Activated T-cell treated with anti-CD3 and anti-CD28 coated beads, Interleukin-2, amount 50 U/mL, for 24 hours (primary cell): ENCODE measurements at regions not wholly inside any gene's neighbourhood (a gene's known extent, or its start where the extent isn't known, plus 50 kb on each side); places are given as distances from the start of the nearest gene placed in this dataset.

Source experiments
- DNase-seq: peaks from one replicate; pipeline ENCODE4 v3.0.0-alpha.2; 2020
- H3K27ac Mint-ChIP-seq: 2 replicates; pipeline ENCODE4 v1.8.0; 2020; ENCODE audit warnings: mild to moderate bottlenecking, mixed read lengths
- H3K27me3 Mint-ChIP-seq: 2 replicates; pipeline ENCODE4 v1.8.0; 2020; ENCODE audit warnings: mixed read lengths
- H3K36me3 Mint-ChIP-seq: 2 replicates; pipeline ENCODE4 v1.8.0; 2020; ENCODE audit warnings: low read depth, mixed read lengths
- H3K4me1 Mint-ChIP-seq: 2 replicates; pipeline ENCODE4 v1.8.0; 2020; ENCODE audit warnings: low read depth, mixed read lengths
- H3K4me3 Mint-ChIP-seq: 2 replicates; pipeline ENCODE4 v1.8.0; 2020; ENCODE audit warnings: mild to moderate bottlenecking, moderate library complexity, mixed read lengths
- H3K9me3 Mint-ChIP-seq: 2 replicates; pipeline ENCODE4 v1.8.0; 2020; ENCODE audit warnings: mixed read lengths

- Mint-ChIP-seq H3K27me3 (peaks cover 32% of the 10 kb centered on the region), H3K4me3 (no peak overlapping the region), H3K27ac (no peak overlapping the region), H3K9me3 (no peaks in the 10 kb centered on the region), H3K4me1 (peaks cover 15% of the 10 kb centered on the region), H3K36me3 (no peaks in the 10 kb centered on the region)
- no peak for DNase-seq
Observed at GRCh38 chr20:62527781-62528180, 52.0 kb upstream of the GATA5 start.

- no peak overlapping the region for H3K27ac Mint-ChIP-seq
- peaks cover 22% of the 10 kb centered on the region for H3K27me3 Mint-ChIP-seq
- no peak for DNase-seq
- H3K4me3 Mint-ChIP-seq: no peak overlapping the region
- H3K9me3 Mint-ChIP-seq: no peaks in the 10 kb centered on the region
- H3K4me1 Mint-ChIP-seq: peaks cover 2% of the 10 kb centered on the region
- no peaks in the 10 kb centered on the region for H3K36me3 Mint-ChIP-seq
Observed at GRCh38 chr20:62528983-62529891, 53.4 kb upstream of the GATA5 start.

GRCh38 chr20:62529896-62530642, 54.3 kb upstream of the GATA5 start:
- Mint-ChIP-seq H3K36me3 (no peaks in the 10 kb centered on the region), H3K27ac (no peak overlapping the region), H3K4me1 (no peaks in the 10 kb centered on the region), H3K27me3 (peaks cover 22% of the 10 kb centered on the region), H3K9me3 (no peaks in the 10 kb centered on the region), H3K4me3 (no peak overlapping the region)
- no peak for DNase-seq

GRCh38 chr20:62530643-62531032, 54.8 kb upstream of the GATA5 start:
- no peaks in the 10 kb centered on the region for H3K9me3 Mint-ChIP-seq
- no peak overlapping the region for H3K27ac Mint-ChIP-seq
- no peak for DNase-seq
- H3K36me3 Mint-ChIP-seq: no peaks in the 10 kb centered on the region
- H3K27me3 Mint-ChIP-seq: peaks cover 21% of the 10 kb centered on the region
- no peaks in the 10 kb centered on the region for H3K4me1 Mint-ChIP-seq
- no peak overlapping the region for H3K4me3 Mint-ChIP-seq

GRCh38 chr20:62531046-62531838, 55.4 kb upstream of the GATA5 start:
- DNase-seq: no peak
- Mint-ChIP-seq H3K27ac (no peak overlapping the region), H3K27me3 (peaks cover 17% of the 10 kb centered on the region), H3K4me3 (no peak overlapping the region), H3K9me3 (no peaks in the 10 kb centered on the region), H3K36me3 (no peaks in the 10 kb centered on the region), H3K4me1 (no peaks in the 10 kb centered on the region)

GRCh38 chr20:62532921-62533320, 57.1 kb upstream of the GATA5 start:
- H3K27me3 Mint-ChIP-seq: peaks cover 10% of the 10 kb centered on the region
- no peak for DNase-seq
- no peaks in the 10 kb centered on the region for H3K9me3 Mint-ChIP-seq
- H3K27ac Mint-ChIP-seq: no peak overlapping the region
- H3K4me1 Mint-ChIP-seq: no peaks in the 10 kb centered on the region
- H3K4me3 Mint-ChIP-seq: no peak overlapping the region
- no peaks in the 10 kb centered on the region for H3K36me3 Mint-ChIP-seq

- Mint-ChIP-seq H3K27me3 (peaks cover 9% of the 10 kb centered on the region), H3K36me3 (no peaks in the 10 kb centered on the region), H3K9me3 (no peaks in the 10 kb centered on the region), H3K4me3 (no peak overlapping the region), H3K4me1 (no peaks in the 10 kb centered on the region), H3K27ac (no peak overlapping the region)
- no peak for DNase-seq
Observed at GRCh38 chr20:62533591-62534495, 58.0 kb upstream of the GATA5 start.

- Mint-ChIP-seq H3K4me1 (no peaks in the 10 kb centered on the region), H3K27ac (no peak overlapping the region), H3K36me3 (no peaks in the 10 kb centered on the region), H3K27me3 (peaks cover 9% of the 10 kb centered on the region), H3K4me3 (no peak overlapping the region), H3K9me3 (no peaks in the 10 kb centered on the region)
- no peak for DNase-seq
Observed at GRCh38 chr20:62534526-62535221, 58.9 kb upstream of the GATA5 start.

- no peak overlapping the region for H3K4me3 Mint-ChIP-seq
- H3K9me3 Mint-ChIP-seq: no peaks in the 10 kb centered on the region
- H3K4me1 Mint-ChIP-seq: no peaks in the 10 kb centered on the region
- H3K27ac Mint-ChIP-seq: no peak overlapping the region
- DNase-seq: no peak
- H3K27me3 Mint-ChIP-seq: peaks cover 9% of the 10 kb centered on the region
- H3K36me3 Mint-ChIP-seq: no peaks in the 10 kb centered on the region
Observed at GRCh38 chr20:62535282-62535811, 59.6 kb upstream of the GATA5 start.

- Mint-ChIP-seq H3K9me3 (no peaks in the 10 kb centered on the region), H3K27ac (no peak overlapping the region), H3K27me3 (peaks cover 4% of the 10 kb centered on the region), H3K36me3 (no peaks in the 10 kb centered on the region), H3K4me3 (no peak overlapping the region), H3K4me1 (no peaks in the 10 kb centered on the region)
- no peak for DNase-seq
Observed at GRCh38 chr20:62535964-62536363, 60.2 kb upstream of the GATA5 start.

- H3K4me1 Mint-ChIP-seq: no peaks in the 10 kb centered on the region
- H3K36me3 Mint-ChIP-seq: no peaks in the 10 kb centered on the region
- H3K9me3 Mint-ChIP-seq: no peaks in the 10 kb centered on the region
- H3K4me3 Mint-ChIP-seq: no peak overlapping the region
- no peak overlapping the region for H3K27ac Mint-ChIP-seq
- peaks cover 4% of the 10 kb centered on the region for H3K27me3 Mint-ChIP-seq
- DNase-seq: no peak
Observed at GRCh38 chr20:62536871-62537401, 61.1 kb upstream of the GATA5 start.

GRCh38 chr20:62537649-62538292, 62.0 kb upstream of the GATA5 start:
- H3K36me3 Mint-ChIP-seq: no peaks in the 10 kb centered on the region
- no peaks in the 10 kb centered on the region for H3K4me1 Mint-ChIP-seq
- H3K9me3 Mint-ChIP-seq: no peaks in the 10 kb centered on the region
- H3K27ac Mint-ChIP-seq: no peak overlapping the region
- no peak overlapping the region for H3K4me3 Mint-ChIP-seq
- no peaks in the 10 kb centered on the region for H3K27me3 Mint-ChIP-seq
- no peak for DNase-seq
